ENCODE measurements at regions not wholly inside any gene's neighbourhood (a gene's known extent, or its start where the extent isn't known, plus 50 kb on each side); places are given as distances from the start of the nearest gene placed in this dataset.

GRCh38 chr13:85626603-85627002 is 172.6 kb downstream of the SLITRK6 start:
- TF ChIP-seq EZH2 (IDR thresholded peaks at IDR 0.05; ENCODE audit: borderline replicate concordance, low read depth, low read length, severe bottlenecking) (no peak), CTCF (IDR thresholded peaks at IDR 0.05; ENCODE audit: borderline replicate concordance, extremely low read depth, low read length, poor library complexity, severe bottlenecking) (no peak)
- Histone ChIP-seq H3K79me2 (ENCODE audit: insufficient read depth, low read length) (no peaks in the 10 kb centered on the region), H3K36me3 (ENCODE audit: insufficient read depth, low read length) (no peaks in the 10 kb centered on the region), H4K20me1 (ENCODE audit: insufficient read depth, low read length) (no peaks in the 10 kb centered on the region), H3K27ac (ENCODE audit: low read length) (no peak overlapping the region), H2AFZ (ENCODE audit: low read depth, low read length) (no peak overlapping the region), H3K4me2 (ENCODE audit: insufficient read depth, low read length) (no peak overlapping the region), H3K27me3 (ENCODE audit: insufficient read depth, low read length, poor library complexity) (no peaks in the 10 kb centered on the region), H3K9me3 (ENCODE audit: insufficient read depth, low read length, severe bottlenecking) (no peaks in the 10 kb centered on the region), H3K4me3 (ENCODE audit: low read depth in 1 of 2, low read length in 2 of 2) (no peak overlapping the region), H3K4me1 (ENCODE audit: insufficient read depth, low read length) (no peaks in the 10 kb centered on the region), H3K9ac (ENCODE audit: low read depth, low read length) (no peak overlapping the region)
- ATAC-seq (ENCODE audit: insufficient read depth, low read depth) (no peak), DNase-seq (no peak)

GRCh38 chr13:85619321-85619720 is 179.9 kb downstream of the SLITRK6 start:
- ATAC-seq (ENCODE audit: insufficient read depth, low read depth) = no peak
- TF ChIP-seq CTCF (IDR thresholded peaks at IDR 0.05; ENCODE audit: borderline replicate concordance, extremely low read depth, low read length, poor library complexity, severe bottlenecking) = no peak
- no peak for TF ChIP-seq EZH2 (IDR thresholded peaks at IDR 0.05; ENCODE audit: borderline replicate concordance, low read depth, low read length, severe bottlenecking)
- no peaks in the 10 kb centered on the region for H3K4me1 ChIP-seq (ENCODE audit: insufficient read depth, low read length)
- H4K20me1 ChIP-seq (ENCODE audit: insufficient read depth, low read length) = no peaks in the 10 kb centered on the region
- no peaks in the 10 kb centered on the region for H3K9me3 ChIP-seq (ENCODE audit: insufficient read depth, low read length, severe bottlenecking)
- no peak overlapping the region for H3K4me3 ChIP-seq (ENCODE audit: low read depth in 1 of 2, low read length in 2 of 2)
- no peaks in the 10 kb centered on the region for H3K27me3 ChIP-seq (ENCODE audit: insufficient read depth, low read length, poor library complexity)
- H3K4me2 ChIP-seq (ENCODE audit: insufficient read depth, low read length) = no peak overlapping the region
- no peak overlapping the region for H3K9ac ChIP-seq (ENCODE audit: low read depth, low read length)
- no peak for DNase-seq
- H3K79me2 ChIP-seq (ENCODE audit: insufficient read depth, low read length) = no peaks in the 10 kb centered on the region
- no peak overlapping the region for H2AFZ ChIP-seq (ENCODE audit: low read depth, low read length)
- H3K27ac ChIP-seq (ENCODE audit: low read length) = no peak overlapping the region
- H3K36me3 ChIP-seq (ENCODE audit: insufficient read depth, low read length) = no peaks in the 10 kb centered on the region

- no peak overlapping the region for H2AFZ ChIP-seq (ENCODE audit: low read depth, low read length)
- TF ChIP-seq CTCF (IDR thresholded peaks at IDR 0.05; ENCODE audit: borderline replicate concordance, extremely low read depth, low read length, poor library complexity, severe bottlenecking) = no peak
- TF ChIP-seq EZH2 (IDR thresholded peaks at IDR 0.05; ENCODE audit: borderline replicate concordance, low read depth, low read length, severe bottlenecking) = no peak
- H3K9ac ChIP-seq (ENCODE audit: low read depth, low read length) = no peak overlapping the region
These were observed 180.7 kb downstream of the SLITRK6 start for GRCh38 chr13:85618521-85618920.

GRCh38 chr13:85616275-85616674 is 182.9 kb downstream of the SLITRK6 start:
- Histone ChIP-seq H4K20me1 (ENCODE audit: insufficient read depth, low read length) (no peaks in the 10 kb centered on the region), H3K4me2 (ENCODE audit: insufficient read depth, low read length) (no peak overlapping the region), H2AFZ (ENCODE audit: low read depth, low read length) (no peak overlapping the region), H3K9ac (ENCODE audit: low read depth, low read length) (no peak overlapping the region), H3K27me3 (ENCODE audit: insufficient read depth, low read length, poor library complexity) (no peaks in the 10 kb centered on the region), H3K79me2 (ENCODE audit: insufficient read depth, low read length) (no peaks in the 10 kb centered on the region), H3K9me3 (ENCODE audit: insufficient read depth, low read length, severe bottlenecking) (no peaks in the 10 kb centered on the region), H3K4me1 (ENCODE audit: insufficient read depth, low read length) (no peaks in the 10 kb centered on the region), H3K4me3 (ENCODE audit: low read depth in 1 of 2, low read length in 2 of 2) (no peak overlapping the region), H3K27ac (ENCODE audit: low read length) (no peak overlapping the region), H3K36me3 (ENCODE audit: insufficient read depth, low read length) (no peaks in the 10 kb centered on the region)
- ATAC-seq (ENCODE audit: insufficient read depth, low read depth) = no peak
- no peak for DNase-seq
- TF ChIP-seq EZH2 (IDR thresholded peaks at IDR 0.05; ENCODE audit: borderline replicate concordance, low read depth, low read length, severe bottlenecking) (no peak), CTCF (IDR thresholded peaks at IDR 0.05; ENCODE audit: borderline replicate concordance, extremely low read depth, low read length, poor library complexity, severe bottlenecking) (no peak)

More at GRCh38 chr13:85618521-85618920, 180.7 kb downstream of the SLITRK6 start:
- Histone ChIP-seq H3K27me3 (ENCODE audit: insufficient read depth, low read length, poor library complexity) (no peaks in the 10 kb centered on the region), H3K27ac (ENCODE audit: low read length) (no peak overlapping the region), H4K20me1 (ENCODE audit: insufficient read depth, low read length) (no peaks in the 10 kb centered on the region), H3K4me1 (ENCODE audit: insufficient read depth, low read length) (no peaks in the 10 kb centered on the region), H3K79me2 (ENCODE audit: insufficient read depth, low read length) (no peaks in the 10 kb centered on the region), H3K36me3 (ENCODE audit: insufficient read depth, low read length) (no peaks in the 10 kb centered on the region), H3K4me2 (ENCODE audit: insufficient read depth, low read length) (no peak overlapping the region), H3K9me3 (ENCODE audit: insufficient read depth, low read length, severe bottlenecking) (no peaks in the 10 kb centered on the region), H3K4me3 (ENCODE audit: low read depth in 1 of 2, low read length in 2 of 2) (no peak overlapping the region)
- DNase-seq = no peak
- peak; percentile 50; the same call in 1 of the 3 replicates for ATAC-seq (ENCODE audit: insufficient read depth, low read depth)
